H9 (cell line): ENCODE measurements at regions not wholly inside any gene's neighbourhood (a gene's known extent, or its start where the extent isn't known, plus 50 kb on each side); places are given as distances from the start of the nearest gene placed in this dataset.

ENCODE experiments used
- DNase-seq: peaks from one replicate; pipeline ENCODE4 v3.0.0-alpha.2; 2017
- H2AFZ ChIP-seq: one replicate; pipeline ENCODE4 v1.6.1; 2013; ENCODE audit warnings: mild to moderate bottlenecking, low read length, control low read depth, moderate library complexity
- H2AK5ac ChIP-seq: 2 replicates; pipeline ENCODE4 v1.6.1; 2013; ENCODE audit warnings: low read length, control low read depth, mixed read lengths; ENCODE audit not compliant: insufficient read length
- H2BK120ac ChIP-seq: one replicate; pipeline ENCODE4 v1.6.1; 2013; ENCODE audit warnings: low read depth, mild to moderate bottlenecking, low read length, control low read depth, inconsistent platforms; ENCODE audit not compliant: poor library complexity, severe bottlenecking
- H2BK12ac ChIP-seq: 2 replicates; pipeline ENCODE4 v1.6.1; 2013; ENCODE audit warnings: low read length, control low read depth, mixed read lengths, low read depth; ENCODE audit not compliant: insufficient read length
- H2BK15ac ChIP-seq: 2 replicates; pipeline ENCODE4 v1.6.1; 2013; ENCODE audit warnings: low read depth, low read length, control low read depth
- H2BK20ac ChIP-seq: one replicate; pipeline ENCODE4 v1.6.1; 2013; ENCODE audit warnings: low read depth, mild to moderate bottlenecking, low read length, control low read depth, inconsistent platforms; ENCODE audit not compliant: poor library complexity, severe bottlenecking
- H2BK5ac ChIP-seq: 2 replicates; pipeline ENCODE4 v1.6.1; 2013; ENCODE audit warnings: low read length, control low read depth, mixed read lengths; ENCODE audit not compliant: insufficient read length
- H3K14ac ChIP-seq: 2 replicates; pipeline ENCODE4 v1.6.1; 2013; ENCODE audit warnings: low read length, control low read depth; ENCODE audit not compliant: insufficient read depth
- H3K18ac ChIP-seq: 2 replicates; pipeline ENCODE4 v1.6.1; 2013; ENCODE audit warnings: low read depth, mild to moderate bottlenecking, mixed read lengths, low read length, control low read depth; ENCODE audit not compliant: insufficient read length
- H3K23ac ChIP-seq: 2 replicates; pipeline ENCODE4 v1.6.1; 2013; ENCODE audit warnings: low read length, control low read depth, mixed read lengths, low read depth; ENCODE audit not compliant: insufficient read length
- H3K23me2 ChIP-seq: 2 replicates; pipeline ENCODE4 v1.6.1; 2013; ENCODE audit warnings: low read depth, mild to moderate bottlenecking, mixed read lengths, low read length, control low read depth; ENCODE audit not compliant: insufficient read length, poor library complexity, severe bottlenecking
- H3K27ac ChIP-seq: 2 replicates; pipeline ENCODE4 v1.5.1; 2013; ENCODE audit warnings: low read length, control low read depth, mixed read lengths, low read depth; ENCODE audit not compliant: insufficient read length
- H3K27me3 ChIP-seq: 2 replicates; pipeline ENCODE4 v1.6.1; 2013; ENCODE audit warnings: low read length, control low read depth, inconsistent platforms; ENCODE audit not compliant: insufficient read depth
- H3K4ac ChIP-seq: 2 replicates; pipeline ENCODE4 v1.6.1; 2013; ENCODE audit warnings: low read depth, mild to moderate bottlenecking, control low read depth, inconsistent platforms, low read length, moderate library complexity
- H3K4me1 ChIP-seq: 2 replicates; pipeline ENCODE4 v1.6.1; 2013; ENCODE audit warnings: low read length, control low read depth, inconsistent platforms; ENCODE audit not compliant: insufficient read depth
- H3K4me2 ChIP-seq: 2 replicates; pipeline ENCODE4 v1.6.1; 2013; ENCODE audit warnings: low read length, control low read depth, mixed read lengths; ENCODE audit not compliant: insufficient read length, insufficient read depth
- H3K56ac ChIP-seq: 2 replicates; pipeline ENCODE4 v1.6.1; 2013; ENCODE audit warnings: low read depth, mild to moderate bottlenecking, mixed read lengths, low read length, control low read depth; ENCODE audit not compliant: insufficient read length
- H3K79me1 ChIP-seq: 2 replicates; pipeline ENCODE4 v1.6.1; 2013; ENCODE audit warnings: low read depth, mild to moderate bottlenecking, moderate library complexity, low read length, control low read depth, inconsistent platforms; ENCODE audit not compliant: insufficient read depth, poor library complexity, severe bottlenecking
- H3K79me2 ChIP-seq: 2 replicates; pipeline ENCODE4 v1.6.1; 2013; ENCODE audit warnings: low read length, control low read depth, inconsistent platforms; ENCODE audit not compliant: insufficient read depth
- H3K9ac ChIP-seq: 2 replicates; pipeline ENCODE4 v1.6.1; 2013; ENCODE audit warnings: low read length, control low read depth, mixed read lengths; ENCODE audit not compliant: insufficient read length; ENCODE audit errors: extremely low read depth
- H3K9me3 ChIP-seq: one replicate; pipeline ENCODE4 v1.6.1; 2013; ENCODE audit warnings: low read depth, low read length, inconsistent platforms; ENCODE audit not compliant: control insufficient read depth
- H3T11ph ChIP-seq: one replicate; pipeline ENCODE4 v1.6.1; 2013; ENCODE audit warnings: mild to moderate bottlenecking, low read length, control low read depth, inconsistent platforms
- H4K20me1 ChIP-seq: one replicate; pipeline ENCODE4 v1.6.1; 2013; ENCODE audit not compliant: control insufficient read depth, insufficient read length, insufficient read depth
- H4K5ac ChIP-seq: 2 replicates; pipeline ENCODE4 v1.6.1; 2013; ENCODE audit warnings: low read depth, mild to moderate bottlenecking, mixed read lengths, low read length, control low read depth; ENCODE audit not compliant: insufficient read length
- H4K8ac ChIP-seq: replicated peaks from 2 replicates; pipeline ENCODE4 v1.6.1; 2013; ENCODE audit warnings: low read length, control low read depth, mixed read lengths, low read depth; ENCODE audit not compliant: insufficient read length
- H4K91ac ChIP-seq: 2 replicates; pipeline ENCODE4 v1.6.1; 2013; ENCODE audit warnings: low read depth, mild to moderate bottlenecking, moderate library complexity, mixed read lengths, low read length, control low read depth; ENCODE audit not compliant: insufficient read length
- H3K27ac Mint-ChIP-seq, 3 experiments: 2 replicates in 2 of 3; 3 replicates in 1 of 3; pipeline ENCODE4 v1.8.0; 2020 to 2021; ENCODE audit warnings: mixed read lengths in 3 of 3, mild to moderate bottlenecking in 1 of 3, moderate library complexity in 1 of 3
- H3K27me3 Mint-ChIP-seq: 2 replicates; pipeline ENCODE4 v1.8.0; 2021; ENCODE audit warnings: low read depth, mild to moderate bottlenecking, moderate library complexity, mixed read lengths
- H3K36me3 Mint-ChIP-seq, 3 experiments: 2 replicates in 2 of 3; 3 replicates in 1 of 3; pipeline ENCODE4 v1.8.0; 2020 to 2021; ENCODE audit warnings: low read depth in 3 of 3, mixed read lengths in 3 of 3; ENCODE audit not compliant: insufficient read depth in 1 of 3
- H3K4me1 Mint-ChIP-seq, 2 experiments: 2 replicates each; pipeline ENCODE4 v1.8.0; 2020; ENCODE audit warnings: mixed read lengths in 2 of 2
- H3K4me3 Mint-ChIP-seq, 2 experiments: 2 replicates in 1 of 2; 3 replicates in 1 of 2; pipeline ENCODE4 v1.8.0; 2020 to 2021; ENCODE audit warnings: mild to moderate bottlenecking in 2 of 2, mixed read lengths in 2 of 2, moderate library complexity in 1 of 2
- H3K9me3 Mint-ChIP-seq, 2 experiments: 2 replicates in 1 of 2; 3 replicates in 1 of 2; pipeline ENCODE4 v1.8.0; 2020; ENCODE audit warnings: mild to moderate bottlenecking in 2 of 2, mixed read lengths in 2 of 2, moderate library complexity in 1 of 2
- WGBS: extraction: QIAGEN DNeasy Blood & Tissue Kit; methylation state at CpG from one replicate; pipeline ENCODE4 v1.1.7; 2013; ENCODE audit warnings: missing lambda C conversion rate, low lambda C conversion rate, mixed read lengths; ENCODE audit not compliant: insufficient read length; ENCODE audit errors: extremely low coverage; 5-methylcytosine and 5-hydroxymethylcytosine counted together
- TF ChIP-seq, protein P1 (sequence below): fragments of 200-600 bp; sonication (generic); conservative IDR thresholded peaks from 3 replicates; pipeline ENCODE4 v1.8.0; 2021; ENCODE audit warnings: antibody characterized with exemption, mild to moderate bottlenecking

DNA sequence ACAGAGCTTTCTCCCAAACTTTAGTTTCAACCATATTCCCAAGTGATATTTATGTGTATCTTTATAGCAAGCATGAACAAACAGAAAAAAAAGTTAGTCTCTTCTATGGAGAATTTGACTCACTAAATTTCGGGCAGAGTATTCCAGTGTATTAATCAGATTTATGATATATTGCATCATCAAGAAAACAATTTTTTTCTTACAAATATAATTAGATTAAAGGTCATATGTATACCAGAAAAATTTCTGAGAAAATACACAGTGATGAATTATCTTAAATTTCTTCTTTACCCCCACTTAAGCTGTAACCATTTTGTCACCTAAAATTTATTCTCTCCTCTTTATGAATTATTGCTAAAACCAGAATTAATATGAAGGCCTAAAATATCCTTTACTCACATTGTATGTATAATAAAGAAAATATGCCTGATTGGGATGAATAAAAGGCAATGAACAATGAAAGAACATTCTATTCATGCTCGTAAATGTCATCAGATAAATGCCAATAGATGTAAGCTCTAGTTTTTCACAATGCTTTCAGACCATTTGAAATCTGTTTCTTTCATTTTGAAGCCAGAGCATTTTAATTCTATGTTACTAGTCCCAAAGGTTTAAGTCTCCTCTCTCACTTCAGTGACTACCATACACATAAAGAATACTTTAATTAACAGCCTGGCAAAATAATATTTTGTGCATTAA lies 192.1 kb downstream of the HGF start:
- H2BK120ac ChIP-seq = no peak overlapping the region
- no peak overlapping the region for H3K9ac ChIP-seq
- H3K79me1 ChIP-seq = no peaks in the 10 kb centered on the region
- no peak overlapping the region for H3K27ac ChIP-seq
- H3K23me2 ChIP-seq = no peaks in the 10 kb centered on the region
- H4K5ac ChIP-seq = no peak overlapping the region
- no peak overlapping the region for H2BK5ac ChIP-seq
- H3K9me3 ChIP-seq = no peaks in the 10 kb centered on the region
- H4K91ac ChIP-seq = no peak overlapping the region
- H2BK12ac ChIP-seq = no peak overlapping the region
- H2AK5ac ChIP-seq = no peak overlapping the region
- H3K9me3 Mint-ChIP-seq = no peaks in the 10 kb centered on the region
- H3K79me2 ChIP-seq = no peaks in the 10 kb centered on the region
- no peak overlapping the region for H3K4me3 Mint-ChIP-seq
- H2BK20ac ChIP-seq = no peak overlapping the region
- no peak for DNase-seq
- TF ChIP-seq, protein P1, sequence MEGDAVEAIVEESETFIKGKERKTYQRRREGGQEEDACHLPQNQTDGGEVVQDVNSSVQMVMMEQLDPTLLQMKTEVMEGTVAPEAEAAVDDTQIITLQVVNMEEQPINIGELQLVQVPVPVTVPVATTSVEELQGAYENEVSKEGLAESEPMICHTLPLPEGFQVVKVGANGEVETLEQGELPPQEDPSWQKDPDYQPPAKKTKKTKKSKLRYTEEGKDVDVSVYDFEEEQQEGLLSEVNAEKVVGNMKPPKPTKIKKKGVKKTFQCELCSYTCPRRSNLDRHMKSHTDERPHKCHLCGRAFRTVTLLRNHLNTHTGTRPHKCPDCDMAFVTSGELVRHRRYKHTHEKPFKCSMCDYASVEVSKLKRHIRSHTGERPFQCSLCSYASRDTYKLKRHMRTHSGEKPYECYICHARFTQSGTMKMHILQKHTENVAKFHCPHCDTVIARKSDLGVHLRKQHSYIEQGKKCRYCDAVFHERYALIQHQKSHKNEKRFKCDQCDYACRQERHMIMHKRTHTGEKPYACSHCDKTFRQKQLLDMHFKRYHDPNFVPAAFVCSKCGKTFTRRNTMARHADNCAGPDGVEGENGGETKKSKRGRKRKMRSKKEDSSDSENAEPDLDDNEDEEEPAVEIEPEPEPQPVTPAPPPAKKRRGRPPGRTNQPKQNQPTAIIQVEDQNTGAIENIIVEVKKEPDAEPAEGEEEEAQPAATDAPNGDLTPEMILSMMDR = no peak
- no peaks in the 10 kb centered on the region for H4K20me1 ChIP-seq
- H3K4me1 ChIP-seq = no peaks in the 10 kb centered on the region
- no peak overlapping the region for H3K4ac ChIP-seq
- H2AFZ ChIP-seq = no peak overlapping the region
- H3T11ph ChIP-seq = no peak overlapping the region
- H3K18ac ChIP-seq = no peak overlapping the region
- no peak overlapping the region for H3K23ac ChIP-seq
- WGBS = no CpG with 5 or more reads among the region's 2 CpGs
- H3K36me3 Mint-ChIP-seq = no peaks in the 10 kb centered on the region
- H2BK15ac ChIP-seq = no peak overlapping the region
- no peak overlapping the region for H3K56ac ChIP-seq
- H3K27ac Mint-ChIP-seq = no peak overlapping the region
- H3K4me1 Mint-ChIP-seq = no peaks in the 10 kb centered on the region
- H3K27me3 ChIP-seq = no peaks in the 10 kb centered on the region
- no peak overlapping the region for H4K8ac ChIP-seq
- no peaks in the 10 kb centered on the region for H3K27me3 Mint-ChIP-seq
- H3K4me2 ChIP-seq = no peak overlapping the region
- H3K14ac ChIP-seq = no peak overlapping the region
